HG02938 (cell line): ENCODE measurements at regions not wholly inside any gene's neighbourhood (a gene's known extent, or its start where the extent isn't known, plus 50 kb on each side); places are given as distances from the start of the nearest gene placed in this dataset.

Experiments
- ATAC-seq: cut with Tn5 transposase; IDR thresholded peaks from one replicate; pipeline ENCODE4 v1.9.1; 2021; ENCODE audit warnings: mild to moderate bottlenecking, moderate library complexity; ENCODE audit not compliant: unreplicated experiment

DNA sequence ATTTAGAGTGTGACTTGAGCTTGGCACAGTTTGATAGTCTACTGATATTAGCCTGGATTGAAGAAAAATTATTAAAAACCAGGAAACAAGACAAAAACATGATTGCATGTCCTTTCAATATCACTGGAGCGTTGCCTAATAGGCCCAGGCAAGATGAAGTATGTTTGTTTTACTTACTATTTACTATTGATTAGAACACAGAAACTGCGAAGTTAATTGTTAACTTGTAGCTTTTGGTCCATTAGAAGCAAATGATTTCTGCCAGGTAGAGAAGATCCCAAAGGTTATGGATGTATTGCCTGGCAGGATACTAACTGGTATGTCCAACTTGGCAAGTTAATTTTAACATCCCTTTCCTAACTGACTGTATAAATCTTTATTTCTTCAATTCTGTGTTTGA, 268.9 kb downstream of the ETNK1 start:
- ATAC-seq = no peak

DNA sequence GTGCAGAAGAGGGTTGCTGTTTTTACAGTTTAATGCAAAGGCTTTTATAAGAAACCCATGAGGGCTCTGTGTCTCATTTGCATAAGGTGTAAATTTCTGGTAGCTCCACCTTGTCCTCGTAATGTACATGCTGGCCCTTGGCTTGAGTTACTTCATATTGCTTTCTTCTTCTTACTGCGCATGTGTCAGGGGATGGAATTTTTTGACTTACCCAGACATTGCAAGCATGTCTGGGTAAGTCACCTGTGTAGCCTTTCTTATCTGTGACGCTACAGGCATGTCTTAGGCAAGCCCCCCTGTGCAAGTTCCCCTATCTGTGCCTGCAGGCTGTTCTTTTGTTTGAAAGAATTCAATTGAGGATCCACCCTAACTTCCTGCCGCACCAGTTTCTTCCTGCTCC, 274.2 kb downstream of the ETNK1 start:
- ATAC-seq = no peak

- no peak for ATAC-seq
These were observed 275.4 kb downstream of the ETNK1 start for GRCh38 chr12:22900401-22900800.

DNA sequence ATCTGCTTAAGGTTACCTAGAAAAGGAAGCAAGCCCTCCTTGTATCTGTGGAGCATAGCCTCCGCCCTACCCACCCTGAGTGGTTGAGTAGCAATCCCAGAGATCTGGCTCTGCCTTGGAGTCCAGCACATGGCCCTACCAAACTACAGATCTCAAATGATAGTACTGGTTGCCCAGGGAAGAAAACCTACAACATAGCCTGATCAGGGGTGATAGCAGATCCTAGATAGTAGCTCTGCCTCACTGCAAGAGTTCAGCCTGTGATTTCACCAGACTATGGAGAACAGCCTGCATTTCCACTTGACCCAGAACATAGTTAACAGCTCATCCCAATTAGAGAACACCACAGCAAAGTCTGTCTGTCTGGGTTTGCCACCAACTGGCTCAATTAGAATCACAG, 279.5 kb downstream of the ETNK1 start:
- ATAC-seq = no peak

DNA sequence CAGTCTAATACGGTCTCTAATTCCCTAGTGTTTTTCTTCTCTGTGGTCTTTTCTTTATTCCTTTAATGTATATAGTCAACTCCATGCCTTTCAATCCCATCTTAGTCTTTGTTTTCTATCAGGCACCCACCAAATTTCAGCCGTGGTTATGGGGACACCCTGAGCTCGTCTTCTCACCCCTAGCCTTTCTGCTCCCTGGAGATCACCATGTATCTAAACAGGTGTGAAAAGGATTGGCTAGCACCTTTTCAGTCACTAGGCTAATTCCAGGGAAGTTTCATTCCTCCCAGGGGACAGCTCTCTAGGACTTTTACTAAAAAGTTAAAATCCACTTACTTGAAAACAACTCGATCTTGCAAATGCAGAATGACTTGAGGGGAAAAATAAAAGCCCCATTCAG, 291.3 kb downstream of the ETNK1 start:
- no peak for ATAC-seq

DNA sequence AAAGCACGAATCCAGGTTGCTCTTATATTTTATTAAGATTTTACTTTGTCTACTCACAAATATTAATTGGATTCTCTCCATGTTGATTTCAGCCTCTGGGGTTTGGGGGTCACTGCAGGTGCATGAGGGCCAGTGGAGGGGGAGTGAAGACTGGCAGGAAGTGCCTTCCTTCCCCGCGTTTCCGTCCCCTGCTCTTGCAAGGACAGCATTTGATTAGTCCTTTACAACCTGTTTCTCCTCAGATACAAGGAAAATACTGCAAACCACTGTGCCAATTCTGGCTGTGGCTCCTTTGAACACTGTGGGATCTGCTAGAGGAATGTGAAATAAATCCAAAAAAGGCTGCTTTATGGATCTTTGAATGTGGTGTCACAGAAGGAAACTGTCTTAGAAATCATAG, 291.8 kb downstream of the ETNK1 start:
- ATAC-seq = no peak

DNA sequence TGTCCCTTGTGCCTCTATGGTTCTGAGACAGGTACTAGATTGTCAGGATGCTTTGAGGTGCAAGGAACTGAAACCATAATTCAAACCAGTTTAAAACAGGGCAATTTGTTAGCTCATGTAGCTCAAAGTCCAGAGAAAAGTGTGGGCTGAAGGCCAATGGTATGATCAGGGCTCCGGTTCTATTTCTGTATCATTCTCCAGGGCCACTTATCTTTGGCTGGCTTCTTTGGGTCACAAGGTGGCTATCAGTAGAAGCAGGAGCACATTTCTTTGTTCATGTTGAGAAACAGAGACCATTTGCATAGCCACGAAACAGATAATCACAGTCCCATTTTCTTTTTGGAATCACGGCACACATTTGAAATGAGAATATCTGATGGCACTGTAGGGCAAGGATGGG, 294.9 kb downstream of the ETNK1 start:
- no peak for ATAC-seq

GRCh38 chr12:22923768-22924167, 298.8 kb downstream of the ETNK1 start:
- ATAC-seq = no peak

DNA sequence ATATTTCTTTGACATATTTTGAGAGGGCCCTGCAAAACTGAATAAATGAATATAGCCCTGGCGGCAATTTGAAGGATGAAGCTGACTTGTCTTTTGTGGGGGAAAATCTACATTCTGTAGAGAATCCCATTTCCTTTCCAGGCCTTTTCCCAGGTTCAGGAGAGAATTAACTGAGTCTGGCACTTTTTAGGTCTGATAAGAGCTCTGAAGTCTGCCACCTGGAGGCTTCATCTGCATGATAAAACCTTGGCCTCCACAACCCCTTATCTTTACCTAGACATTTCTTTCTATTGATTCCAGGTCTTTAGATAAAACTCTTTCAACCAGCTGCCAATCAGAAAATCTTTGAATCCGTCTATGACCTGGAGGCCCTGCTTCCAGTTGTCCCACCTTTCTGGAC, 299.4 kb downstream of the ETNK1 start:
- ATAC-seq = no peak

DNA sequence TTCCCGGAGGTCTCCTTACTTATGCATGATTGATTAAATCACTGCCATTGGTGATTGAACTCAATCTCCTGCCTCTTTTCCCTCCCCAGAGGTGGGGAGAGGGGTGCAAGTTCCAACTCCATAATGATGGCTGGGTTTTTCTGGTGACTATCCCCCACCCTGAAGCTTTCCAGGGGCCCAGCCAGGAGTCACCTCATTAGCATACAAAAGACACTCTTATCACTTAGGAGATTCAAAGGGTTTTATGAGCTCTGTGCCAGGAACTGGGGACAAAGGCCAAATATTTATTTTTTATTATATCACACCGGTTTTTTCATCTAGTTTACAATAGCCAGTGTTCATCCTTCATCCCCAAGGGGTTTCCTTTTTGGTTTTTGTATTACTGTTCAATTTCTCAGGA, 300.7 kb downstream of the ETNK1 start:
- no peak for ATAC-seq

DNA sequence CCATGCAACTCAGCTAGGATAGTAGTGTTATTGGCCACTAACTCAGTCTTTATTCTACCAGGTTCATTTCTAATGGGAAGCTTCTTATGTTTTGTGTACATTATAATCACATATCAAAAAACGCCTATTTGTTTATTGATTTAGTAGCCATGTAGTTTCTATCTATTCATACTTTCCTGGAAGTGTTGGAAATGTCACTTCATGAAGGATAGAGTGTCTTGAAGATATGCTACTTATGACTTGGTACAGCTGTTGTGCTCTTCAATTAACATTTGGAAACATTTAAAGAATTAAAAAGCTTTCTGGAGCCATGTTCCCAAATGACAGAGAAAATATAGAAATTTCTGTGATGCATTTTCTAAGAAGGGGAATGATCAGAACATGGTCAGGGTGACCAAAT, 307.5 kb downstream of the ETNK1 start:
- no peak for ATAC-seq

DNA sequence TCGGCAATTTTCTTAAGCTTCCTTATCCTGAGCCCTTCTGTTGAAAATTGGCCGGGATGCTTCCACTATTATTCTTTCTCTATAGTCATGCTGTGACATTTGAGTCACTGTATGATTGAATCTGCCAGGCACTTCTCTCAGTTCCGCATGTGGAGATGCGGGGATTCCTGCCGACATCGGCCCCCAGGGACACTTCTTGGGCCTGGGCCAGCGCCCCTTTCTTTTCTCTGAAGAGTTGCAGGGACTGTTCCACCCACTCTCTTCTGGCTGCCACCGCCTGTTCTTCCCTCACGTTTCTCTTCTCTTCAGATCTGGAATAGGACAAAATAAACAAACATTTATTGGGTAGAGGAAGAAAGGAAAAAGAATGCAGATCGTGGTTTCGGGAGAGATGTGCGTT, 310.1 kb downstream of the ETNK1 start:
- no peak for ATAC-seq

- no peak for ATAC-seq
These were observed 310.5 kb downstream of the ETNK1 start for GRCh38 chr12:22935501-22935900.

DNA sequence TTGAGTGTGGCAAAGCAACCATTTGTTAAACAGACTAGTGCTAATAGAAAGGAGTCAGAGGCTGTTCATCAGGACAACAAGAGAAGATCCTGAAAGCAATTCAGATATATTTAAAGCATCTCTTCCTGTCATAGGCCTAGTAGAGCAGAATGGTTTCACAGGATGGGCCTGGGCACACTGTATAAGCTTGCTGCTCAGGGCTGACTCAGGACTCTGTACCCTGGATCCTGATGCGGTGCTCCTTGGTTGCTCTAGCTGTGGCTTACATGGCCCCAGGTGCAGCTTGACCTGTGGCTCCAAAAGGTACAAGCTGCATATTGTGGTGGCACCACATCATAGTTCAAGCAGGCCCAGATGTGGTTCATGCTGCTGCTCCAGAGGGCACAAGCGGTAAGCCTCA, 313.4 kb downstream of the ETNK1 start:
- no peak for ATAC-seq

DNA sequence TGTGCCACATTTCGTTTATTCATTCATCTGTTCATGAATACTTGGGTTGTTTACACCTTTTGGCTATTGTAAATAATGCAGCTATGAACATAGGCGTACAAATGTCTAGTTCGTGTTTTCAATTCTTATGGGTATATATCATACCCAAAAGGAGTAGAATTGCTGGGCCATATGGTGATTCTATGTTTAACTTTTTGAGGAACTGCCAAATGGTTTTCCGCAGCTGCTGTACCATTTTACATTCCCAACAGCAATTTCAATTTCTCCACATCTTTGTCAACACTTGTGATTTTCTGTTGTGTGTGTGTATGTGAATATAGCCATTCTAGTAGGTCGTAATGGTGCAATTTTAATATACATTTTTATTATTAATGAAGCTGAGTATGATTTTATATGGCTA, 326.2 kb downstream of the ETNK1 start:
- no peak for ATAC-seq

DNA sequence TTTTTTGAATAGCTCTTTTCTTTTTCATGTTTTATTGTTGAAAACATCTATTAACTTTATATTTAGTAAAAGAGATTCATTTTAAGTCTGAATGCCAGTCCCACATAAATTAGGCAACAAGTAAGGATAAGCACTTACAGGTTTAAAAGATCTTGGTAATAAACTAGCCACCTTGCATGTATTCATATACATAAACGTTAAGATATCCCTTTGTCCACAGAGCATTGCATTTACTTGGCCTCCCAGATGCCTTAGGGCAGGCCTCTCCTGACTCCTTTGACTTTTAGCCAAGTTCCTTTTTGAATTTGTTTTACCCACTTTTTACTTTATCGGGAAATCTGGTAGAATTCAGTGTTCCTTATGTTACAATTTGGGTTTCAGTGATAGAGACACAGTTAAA, 331.7 kb downstream of the ETNK1 start:
- ATAC-seq = no peak

DNA sequence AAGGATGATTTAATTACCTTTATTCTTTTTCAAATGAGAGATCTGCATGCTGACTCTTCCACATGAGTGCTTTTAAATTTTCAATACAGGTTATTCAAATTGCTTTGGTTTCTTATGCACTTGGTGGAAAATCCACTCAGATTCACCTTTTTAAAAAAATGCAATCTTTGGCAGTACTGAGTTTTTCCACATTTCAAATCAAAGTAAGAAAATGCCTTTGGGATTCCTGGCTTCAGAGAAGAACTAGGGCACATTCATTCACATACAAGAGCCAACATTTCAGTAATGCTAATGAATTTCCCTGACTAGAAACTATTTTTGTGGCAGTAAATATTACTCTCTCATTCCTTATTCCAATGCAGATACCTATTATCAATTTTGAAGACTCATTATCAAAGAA, 342.2 kb downstream of the ETNK1 start:
- no peak for ATAC-seq

DNA sequence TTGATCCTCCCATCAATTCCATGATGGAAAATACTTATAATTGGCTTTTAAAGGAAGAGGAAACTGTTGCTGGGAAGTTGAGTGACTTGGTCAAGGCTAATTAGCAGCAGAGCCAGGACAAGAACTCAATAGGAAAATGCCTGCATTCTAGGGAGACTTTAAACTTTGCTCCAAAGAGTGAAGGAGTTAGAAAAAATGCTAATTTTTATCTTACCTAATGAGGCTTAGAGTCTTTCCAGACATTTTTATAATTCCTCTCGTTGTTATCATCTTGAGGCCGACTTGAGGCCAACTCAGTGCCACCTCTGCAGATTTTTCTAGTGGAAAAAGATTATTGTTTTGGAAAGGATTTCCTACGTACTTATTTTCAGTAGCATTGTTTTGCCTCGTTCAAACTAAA, 344.6 kb downstream of the ETNK1 start:
- no peak for ATAC-seq

- no peak for ATAC-seq
These were observed 346.3 kb downstream of the ETNK1 start for GRCh38 chr12:22971247-22971646.

DNA sequence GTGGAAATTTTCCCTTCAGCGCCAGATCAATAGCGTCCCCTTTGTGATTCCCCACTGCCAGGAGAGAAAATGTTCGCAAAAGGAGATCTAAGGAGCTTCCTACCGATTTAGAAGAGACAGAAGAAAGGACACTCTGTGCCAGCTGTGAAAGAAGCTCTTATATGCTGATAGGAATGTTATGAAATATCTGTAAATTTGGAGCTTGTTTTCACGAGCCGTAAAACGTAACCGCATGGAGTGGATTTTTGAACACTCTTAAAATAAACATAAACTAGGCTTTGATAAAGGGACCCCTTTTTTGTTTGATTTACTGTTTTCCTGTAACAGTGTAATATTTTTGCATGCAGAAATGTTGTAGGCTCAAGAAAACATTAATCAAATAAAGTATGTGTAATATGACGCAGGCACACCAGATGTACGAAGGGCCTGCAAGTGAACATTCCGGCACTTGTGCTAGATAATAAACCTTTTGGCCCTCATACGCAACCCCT, 346.8 kb downstream of the ETNK1 start:
- no peak for ATAC-seq

DNA sequence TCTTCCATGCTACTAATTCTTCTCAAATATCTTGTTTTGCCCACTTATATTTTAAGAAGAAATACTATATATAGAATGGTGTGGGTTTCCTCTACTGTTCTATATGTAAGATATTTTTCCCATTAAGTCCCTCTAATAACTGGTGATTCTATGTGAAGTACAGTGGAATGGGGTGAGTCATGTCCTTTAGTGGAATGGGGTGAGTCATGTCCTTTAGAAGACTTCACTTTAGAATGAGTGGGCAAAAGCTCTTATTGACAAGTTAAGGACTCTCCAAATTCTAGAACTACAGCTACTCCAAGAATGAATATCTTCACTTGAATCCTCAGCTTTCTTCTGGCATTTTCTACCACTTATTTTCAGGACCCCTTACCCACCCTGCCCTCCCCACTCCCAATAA, 349.9 kb downstream of the ETNK1 start:
- no peak for ATAC-seq

DNA sequence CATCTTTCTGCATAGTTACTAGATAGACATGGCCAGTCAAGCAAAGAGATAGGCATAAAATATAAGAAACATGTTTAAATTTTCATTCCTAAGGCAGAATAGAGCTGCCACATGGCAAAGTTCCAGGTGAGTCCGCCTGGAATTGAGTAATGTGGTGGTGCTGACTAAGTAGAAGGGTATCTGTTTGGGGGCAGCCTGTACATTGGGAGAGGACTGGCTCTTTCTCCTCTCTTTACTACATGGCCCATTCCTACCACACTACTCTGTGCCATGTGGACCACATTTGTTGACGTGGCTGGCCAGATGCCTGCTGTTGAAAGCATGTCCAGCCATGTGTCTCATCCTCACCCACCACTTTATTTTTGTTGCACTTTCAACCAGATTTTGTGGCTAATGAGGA, 354.0 kb downstream of the ETNK1 start:
- ATAC-seq = no peak

DNA sequence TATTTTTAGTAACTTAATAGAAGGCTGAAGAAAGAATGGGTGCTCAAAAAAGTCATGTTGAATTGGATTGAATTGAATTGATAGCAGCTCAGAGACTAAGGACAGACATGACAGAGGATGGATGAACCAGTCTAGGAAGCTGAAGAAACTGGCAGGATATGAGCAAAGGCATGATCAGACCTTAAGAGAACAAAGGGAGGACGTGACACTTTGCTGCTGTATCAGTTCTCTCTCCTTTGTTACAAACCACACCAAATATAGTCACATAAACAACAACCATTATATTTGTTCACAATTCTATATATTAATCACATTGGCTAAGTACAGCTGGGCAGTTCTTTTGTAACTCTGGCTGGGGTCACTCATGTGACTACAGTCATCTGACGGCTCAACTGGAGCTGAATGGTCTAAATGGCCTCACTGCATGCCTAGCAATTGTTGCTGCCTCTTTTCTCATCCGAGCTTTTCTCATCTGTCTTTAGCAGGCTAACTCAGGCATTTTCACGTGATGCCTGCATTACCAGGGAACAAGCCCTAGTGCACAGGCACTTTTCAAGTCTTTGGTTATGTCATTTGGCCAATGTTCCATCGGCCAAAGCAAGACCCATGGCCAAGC, 355.0 kb downstream of the ETNK1 start:
- ATAC-seq = no peak

GRCh38 chr12:22981711-22982110, 356.7 kb downstream of the ETNK1 start:
- ATAC-seq = no peak
